Ascending aorta (tissue), 2 donors: ENCODE measurements at regions not wholly inside any gene's neighbourhood (a gene's known extent, or its start where the extent isn't known, plus 50 kb on each side); places are given as distances from the start of the nearest gene placed in this dataset.

ENCODE experiments used
- DNase-seq, 2 donors: peaks; one replicate each; pipeline ENCODE4 v3.0.0-alpha.2; 2019; ENCODE audit warnings: low spot score in 2 of 2
- H3K27ac ChIP-seq, 2 donors: fragments of 200-600 bp; sonication (generic); one replicate each; pipeline ENCODE4 v1.5.1; 2016 to 2017; ENCODE audit warnings: mild to moderate bottlenecking in 1 of 2
- H3K27me3 ChIP-seq: fragments of 200-600 bp; sonication (generic); one replicate; pipeline ENCODE4 v1.5.1; 2017
- H3K36me3 ChIP-seq, 2 donors: fragments of 200-600 bp; sonication (generic); one replicate each; pipeline ENCODE4 v1.5.1; 2016
- H3K4me1 ChIP-seq, 2 donors: fragments of 200-600 bp; sonication (generic); one replicate each; pipeline ENCODE4 v1.5.1; 2016 to 2017; ENCODE audit warnings: mild to moderate bottlenecking in 1 of 2
- H3K4me3 ChIP-seq, 2 donors: fragments of 200-600 bp; sonication (generic); one replicate each; pipeline ENCODE4 v1.5.1; 2016 to 2017; ENCODE audit warnings: mild to moderate bottlenecking in 1 of 2
- H3K9me3 ChIP-seq, 2 donors: fragments of 200-600 bp; sonication (generic); one replicate each; pipeline ENCODE4 v1.5.1; 2016
- intact Hi-C: fragments of 100-400 bp; cut with DNase I; formaldehyde crosslinking; loops from one replicate; pipeline ENCODE4 v1.15.1; 2023
- TF ChIP-seq, protein P1 (sequence below), 3 experiments: fragments of 200-600 bp in 2 of 3; fragments of 450-650 bp in 1 of 3; sonication (generic) in 2 of 3; IDR thresholded peaks; one replicate each; pipeline ENCODE4 v1.5.1; 2016 to 2019; ENCODE audit warnings: antibody characterized with exemption in 3 of 3, mild to moderate bottlenecking in 1 of 3, moderate library complexity in 1 of 3

DNA sequence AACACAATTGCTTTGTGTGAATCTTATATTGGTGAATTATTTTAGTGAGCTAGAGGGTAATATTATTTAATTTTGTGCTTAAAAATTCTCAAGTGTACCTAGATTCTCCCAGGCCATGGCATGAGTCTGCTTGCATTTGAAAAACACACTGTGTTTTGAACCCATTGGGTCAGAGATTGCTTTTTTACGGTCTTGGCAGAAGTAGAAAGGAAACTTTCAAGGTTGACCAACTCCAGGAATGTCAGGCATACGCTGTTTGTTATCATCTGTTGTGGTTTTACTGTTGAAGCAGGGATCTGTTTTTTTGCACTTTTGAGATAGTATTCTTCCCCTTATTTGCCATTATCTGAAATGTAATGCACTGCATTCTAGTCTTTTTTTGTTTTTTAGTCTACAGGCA, 377.4 kb downstream of the RPRM start:
- Histone ChIP-seq H3K4me3 (no peak overlapping the region), H3K9me3 (no peaks in the 10 kb centered on the region), H3K36me3 (no peaks in the 10 kb centered on the region), H3K27me3 (no peaks in the 10 kb centered on the region), H3K27ac (no peak overlapping the region), H3K4me1 (no peaks in the 10 kb centered on the region)
- intact Hi-C loops, result no loop called here
- DNase-seq, result no peak
- TF ChIP-seq, protein P1, sequence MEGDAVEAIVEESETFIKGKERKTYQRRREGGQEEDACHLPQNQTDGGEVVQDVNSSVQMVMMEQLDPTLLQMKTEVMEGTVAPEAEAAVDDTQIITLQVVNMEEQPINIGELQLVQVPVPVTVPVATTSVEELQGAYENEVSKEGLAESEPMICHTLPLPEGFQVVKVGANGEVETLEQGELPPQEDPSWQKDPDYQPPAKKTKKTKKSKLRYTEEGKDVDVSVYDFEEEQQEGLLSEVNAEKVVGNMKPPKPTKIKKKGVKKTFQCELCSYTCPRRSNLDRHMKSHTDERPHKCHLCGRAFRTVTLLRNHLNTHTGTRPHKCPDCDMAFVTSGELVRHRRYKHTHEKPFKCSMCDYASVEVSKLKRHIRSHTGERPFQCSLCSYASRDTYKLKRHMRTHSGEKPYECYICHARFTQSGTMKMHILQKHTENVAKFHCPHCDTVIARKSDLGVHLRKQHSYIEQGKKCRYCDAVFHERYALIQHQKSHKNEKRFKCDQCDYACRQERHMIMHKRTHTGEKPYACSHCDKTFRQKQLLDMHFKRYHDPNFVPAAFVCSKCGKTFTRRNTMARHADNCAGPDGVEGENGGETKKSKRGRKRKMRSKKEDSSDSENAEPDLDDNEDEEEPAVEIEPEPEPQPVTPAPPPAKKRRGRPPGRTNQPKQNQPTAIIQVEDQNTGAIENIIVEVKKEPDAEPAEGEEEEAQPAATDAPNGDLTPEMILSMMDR (IDR thresholded peaks at IDR 0.05), result no peak

DNA sequence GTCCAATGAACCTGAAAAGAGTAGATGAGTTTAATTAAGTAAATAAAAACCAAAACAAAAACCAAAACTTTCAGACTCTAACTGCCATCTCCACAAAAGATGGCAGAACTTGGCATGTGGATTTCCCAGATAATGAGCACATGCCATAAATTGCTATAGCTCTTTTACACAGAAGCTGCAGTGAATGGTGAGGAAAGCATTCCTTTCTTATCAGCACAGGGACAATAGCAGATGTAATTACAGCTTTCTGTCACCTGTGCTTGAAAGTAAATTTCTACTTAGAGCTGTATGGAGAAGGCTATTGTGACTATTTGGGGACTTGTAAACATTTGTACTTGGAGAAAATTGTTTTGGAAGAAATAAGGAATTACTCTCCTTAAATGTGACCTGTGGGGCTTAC, 378.4 kb downstream of the RPRM start:
- Histone ChIP-seq H3K4me3 (no peak overlapping the region), H3K36me3 (no peaks in the 10 kb centered on the region), H3K27ac (no peak overlapping the region), H3K4me1 (no peaks in the 10 kb centered on the region), H3K27me3 (no peaks in the 10 kb centered on the region), H3K9me3 (no peaks in the 10 kb centered on the region)
- no peak for DNase-seq
- TF ChIP-seq, protein P1 (IDR thresholded peaks at IDR 0.05), result no peak
- intact Hi-C loops, result no loop called here

DNA sequence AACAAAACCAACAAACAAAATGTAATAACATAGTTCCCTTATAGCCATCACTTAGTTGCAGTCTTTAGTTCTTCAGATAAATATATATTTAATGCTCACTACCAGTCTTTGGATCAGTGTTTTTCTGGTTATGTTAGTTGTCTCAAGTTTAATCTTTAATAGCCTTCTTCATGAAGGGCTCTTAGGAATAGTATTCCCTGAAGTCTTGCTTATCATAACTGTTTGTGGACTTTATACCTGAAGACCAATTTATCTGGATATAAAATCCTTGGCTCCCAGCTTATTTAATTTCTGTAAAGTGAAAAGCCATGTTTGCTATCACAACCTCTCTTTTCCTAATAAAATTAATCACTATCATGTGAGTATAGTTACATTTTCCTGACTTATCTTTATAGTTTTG, 379.7 kb downstream of the ARL6IP6 start:
- intact Hi-C loops, result no loop called here
- no peaks in the 10 kb centered on the region for H3K27me3 ChIP-seq
- no peak for DNase-seq
- no peak overlapping the region for H3K4me3 ChIP-seq
- H3K27ac ChIP-seq, result no peak overlapping the region
- TF ChIP-seq, protein P1 (IDR thresholded peaks at IDR 0.05), result no peak
- no peaks in the 10 kb centered on the region for H3K36me3 ChIP-seq
- no peaks in the 10 kb centered on the region for H3K4me1 ChIP-seq
- H3K9me3 ChIP-seq, result no peaks in the 10 kb centered on the region

DNA sequence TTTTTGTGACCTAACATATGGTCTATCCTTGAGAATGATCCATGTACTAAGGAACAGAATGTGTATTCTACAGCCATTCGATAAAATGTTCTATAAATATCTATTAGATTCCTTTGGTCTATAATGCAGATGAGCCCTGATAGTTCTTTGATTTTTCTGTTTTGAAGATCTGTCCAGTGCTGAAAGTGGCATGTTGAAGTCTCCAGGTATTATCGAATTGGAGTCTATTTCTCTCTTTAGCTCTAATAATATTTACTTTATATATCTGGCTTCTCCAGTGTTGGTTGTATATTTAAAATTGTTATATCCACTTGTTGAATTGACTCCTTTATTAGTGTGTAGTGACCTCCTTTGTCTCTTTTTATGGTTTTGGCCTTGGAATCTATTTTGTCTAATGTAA, 377.9 kb downstream of the ARL6IP6 start:
- H3K4me3 ChIP-seq, result no peak overlapping the region
- H3K9me3 ChIP-seq, result peaks cover 0 to 4% of the 10 kb centered on the region in 2 donors
- H3K36me3 ChIP-seq, result no peaks in the 10 kb centered on the region
- no peak overlapping the region for H3K27ac ChIP-seq
- DNase-seq, result no peak
- intact Hi-C loops, result no loop called here
- TF ChIP-seq, protein P1 (IDR thresholded peaks at IDR 0.05), result no peak
- H3K27me3 ChIP-seq, result no peaks in the 10 kb centered on the region
- no peaks in the 10 kb centered on the region for H3K4me1 ChIP-seq

DNA sequence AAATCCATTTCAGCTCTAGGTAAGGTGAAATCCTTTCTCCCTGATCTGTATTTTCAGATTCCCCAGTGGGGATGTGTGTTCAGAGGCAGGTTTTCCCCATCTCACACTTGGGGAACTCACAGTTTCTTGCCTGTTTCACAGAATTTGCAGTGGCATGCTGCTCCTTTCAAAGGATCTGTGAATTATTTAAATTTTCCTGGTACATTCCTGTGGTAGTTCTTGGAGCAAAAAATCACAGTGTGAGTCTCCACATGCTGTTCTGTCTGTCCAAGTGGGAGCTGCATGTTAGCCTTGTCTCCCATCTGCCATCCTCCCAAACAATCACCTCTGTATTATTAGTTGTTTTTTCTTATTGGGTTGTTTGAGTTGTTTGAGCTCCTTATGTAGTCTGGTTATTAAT, 372.9 kb downstream of the ARL6IP6 start:
- Histone ChIP-seq H3K36me3 (no peaks in the 10 kb centered on the region), H3K4me1 (no peaks in the 10 kb centered on the region), H3K9me3 (peaks cover 0 to 4% of the 10 kb centered on the region in 2 donors), H3K27ac (no peak overlapping the region), H3K27me3 (no peaks in the 10 kb centered on the region), H3K4me3 (no peak overlapping the region)
- no peak for DNase-seq
- TF ChIP-seq, protein P1 (IDR thresholded peaks at IDR 0.05), result no peak
- intact Hi-C loops, result no loop called here

DNA sequence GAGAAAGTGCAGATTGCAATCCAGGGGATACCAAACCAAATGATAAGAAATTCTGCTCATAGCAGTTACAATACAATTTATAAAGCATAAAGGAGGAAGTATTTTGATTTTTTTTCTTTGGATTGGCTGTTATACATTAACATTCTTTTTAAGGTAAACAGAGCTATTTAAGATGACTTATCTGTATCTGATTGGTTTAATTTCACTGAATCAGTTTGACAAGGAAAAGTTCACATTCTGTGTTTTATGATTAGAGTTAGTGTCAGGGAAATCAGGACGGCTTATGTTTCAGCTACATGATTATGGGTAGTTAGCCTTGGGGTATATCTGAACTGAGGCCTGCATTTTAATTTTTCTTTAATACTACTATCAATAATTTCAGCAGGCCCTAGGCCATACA, 360.9 kb downstream of the ARL6IP6 start:
- DNase-seq, result no peak
- no peaks in the 10 kb centered on the region for H3K9me3 ChIP-seq
- no peaks in the 10 kb centered on the region for H3K36me3 ChIP-seq
- no peaks in the 10 kb centered on the region for H3K4me1 ChIP-seq
- intact Hi-C loops, result no loop called here
- H3K27ac ChIP-seq, result no peak overlapping the region
- H3K27me3 ChIP-seq, result no peaks in the 10 kb centered on the region
- TF ChIP-seq, protein P1 (IDR thresholded peaks at IDR 0.05), result no peak
- no peak overlapping the region for H3K4me3 ChIP-seq
